ENCODE measurements at regions not wholly inside any gene's neighbourhood (a gene's known extent, or its start where the extent isn't known, plus 50 kb on each side); places are given as distances from the start of the nearest gene placed in this dataset.
"Not testable (repeated sequence)": the region's sequence is repeated elsewhere in the genome, so short reads cannot be mapped to it uniquely, and the experiment has no call there.

DNA sequence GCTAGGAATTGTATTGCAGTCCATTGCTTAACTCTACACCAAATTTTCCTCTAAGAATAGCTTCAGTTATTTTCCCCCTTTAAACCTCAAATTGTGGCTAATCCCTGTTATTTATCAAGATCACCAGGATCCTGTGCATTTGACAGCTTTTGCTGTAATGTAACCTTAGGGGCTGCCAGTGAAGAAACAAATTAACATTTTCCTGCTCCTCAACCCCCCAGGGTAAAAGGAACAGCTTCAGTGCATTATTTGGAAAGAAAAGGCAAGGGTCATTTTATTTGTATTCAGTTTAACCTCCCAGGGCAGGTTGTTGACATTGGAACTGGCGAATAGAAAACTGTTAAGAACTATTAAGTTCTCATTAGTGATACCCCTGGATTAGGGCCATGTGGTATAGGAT lies 57.0 kb downstream of the PCDH20 start:
- Mint-ChIP-seq H3K4me3 (no peak overlapping the region), H3K36me3 (no peaks in the 10 kb centered on the region), H3K27ac (no peak overlapping the region), H3K4me1 (no peaks in the 10 kb centered on the region), H3K27me3 (no peaks in the 10 kb centered on the region), H3K9me3 (peaks cover 0 to 6% (median 0%) of the 10 kb centered on the region in 3 donors)

DNA sequence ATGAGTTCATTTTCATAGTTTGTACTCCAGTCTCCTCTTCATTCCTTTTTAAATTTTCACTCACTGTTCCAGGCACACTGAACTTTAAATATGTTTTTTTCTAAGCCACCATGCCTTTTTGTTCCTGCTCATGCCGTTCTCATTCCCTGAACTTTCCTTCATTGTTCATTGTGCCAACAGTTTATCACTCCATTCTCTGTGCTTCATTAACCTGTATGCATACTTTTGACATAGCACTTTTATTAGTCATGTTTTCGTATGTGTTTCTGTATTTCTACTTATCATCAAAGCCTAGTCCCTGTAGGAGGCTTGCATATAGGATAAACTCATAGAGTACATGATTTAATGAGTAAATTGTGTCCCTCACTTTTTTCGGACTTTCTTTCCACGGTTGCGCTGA lies 65.3 kb downstream of the PCDH20 start:
- Mint-ChIP-seq H3K27me3 (no peaks in the 10 kb centered on the region), H3K4me3 (no peak overlapping the region), H3K9me3 (peaks cover 3 to 5% (median 4%) of the 10 kb centered on the region in 3 donors), H3K27ac (no peak overlapping the region), H3K36me3 (no peaks in the 10 kb centered on the region), H3K4me1 (no peaks in the 10 kb centered on the region)

DNA sequence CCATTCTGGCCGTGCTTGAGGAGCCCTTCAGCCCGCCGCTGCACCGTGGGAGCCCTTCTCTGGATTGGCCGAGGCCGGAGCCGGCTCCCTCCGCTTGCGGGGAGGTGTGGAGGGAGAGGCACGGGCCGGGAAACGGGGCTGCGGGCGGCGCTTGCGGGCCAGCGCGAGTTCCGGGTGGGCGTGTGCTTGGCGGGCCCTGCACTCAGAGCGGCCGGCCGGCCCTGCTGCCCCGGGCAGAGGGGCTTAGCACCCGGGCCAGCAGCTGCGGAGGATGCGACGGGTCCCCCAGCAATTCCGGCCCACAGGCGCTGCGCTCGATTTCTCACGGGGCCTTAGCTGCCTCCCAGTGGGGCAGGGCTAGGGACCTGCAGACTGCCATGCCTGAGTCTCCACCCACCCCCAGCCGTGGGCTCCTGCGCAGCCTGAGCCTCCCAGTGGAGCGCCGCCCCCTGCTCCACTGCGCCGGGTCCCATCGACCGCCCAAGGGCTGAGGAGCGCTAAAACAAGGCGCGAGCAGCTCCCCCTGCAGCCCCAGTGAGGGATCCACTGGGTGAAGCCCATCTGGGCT lies 76.5 kb downstream of the PCDH20 start:
- H3K4me3 Mint-ChIP-seq, result no peak overlapping the region
- H3K4me1 Mint-ChIP-seq, result no peaks in the 10 kb centered on the region
- no peak overlapping the region for H3K27ac Mint-ChIP-seq
- no peaks in the 10 kb centered on the region for H3K27me3 Mint-ChIP-seq
- peaks cover 0 to 4% (median 2%) of the 10 kb centered on the region in 3 donors for H3K9me3 Mint-ChIP-seq
- H3K36me3 Mint-ChIP-seq, result no peaks in the 10 kb centered on the region

DNA sequence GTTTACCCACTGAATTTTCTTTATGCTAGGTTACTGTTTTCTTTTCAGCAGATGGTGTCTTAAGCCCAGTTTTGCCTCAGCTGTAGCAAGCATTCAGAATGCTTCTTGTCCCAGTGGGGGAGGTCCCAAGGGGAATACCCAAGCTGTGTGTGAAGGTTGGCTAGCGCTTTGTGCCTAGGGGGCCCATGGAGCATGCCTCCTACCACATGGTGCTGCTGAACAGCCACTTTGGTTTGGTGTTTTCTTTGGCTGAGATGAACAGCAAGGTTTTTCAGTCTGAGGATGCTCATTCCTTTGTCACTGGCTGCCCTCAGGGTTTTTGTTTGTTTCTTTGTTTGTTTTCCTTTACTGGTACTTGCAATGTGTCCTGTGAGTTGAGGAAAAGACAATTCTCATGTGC lies 99.0 kb downstream of the PCDH20 start:
- peaks cover 3 to 12% (median 7%) of the 10 kb centered on the region in 3 donors for H3K9me3 Mint-ChIP-seq
- H3K27ac Mint-ChIP-seq, result no peak overlapping the region
- no peak overlapping the region for H3K4me3 Mint-ChIP-seq
- H3K27me3 Mint-ChIP-seq, result no peaks in the 10 kb centered on the region
- peaks cover 2% of the 10 kb centered on the region for H3K36me3 Mint-ChIP-seq
- H3K4me1 Mint-ChIP-seq, result no peaks in the 10 kb centered on the region

DNA sequence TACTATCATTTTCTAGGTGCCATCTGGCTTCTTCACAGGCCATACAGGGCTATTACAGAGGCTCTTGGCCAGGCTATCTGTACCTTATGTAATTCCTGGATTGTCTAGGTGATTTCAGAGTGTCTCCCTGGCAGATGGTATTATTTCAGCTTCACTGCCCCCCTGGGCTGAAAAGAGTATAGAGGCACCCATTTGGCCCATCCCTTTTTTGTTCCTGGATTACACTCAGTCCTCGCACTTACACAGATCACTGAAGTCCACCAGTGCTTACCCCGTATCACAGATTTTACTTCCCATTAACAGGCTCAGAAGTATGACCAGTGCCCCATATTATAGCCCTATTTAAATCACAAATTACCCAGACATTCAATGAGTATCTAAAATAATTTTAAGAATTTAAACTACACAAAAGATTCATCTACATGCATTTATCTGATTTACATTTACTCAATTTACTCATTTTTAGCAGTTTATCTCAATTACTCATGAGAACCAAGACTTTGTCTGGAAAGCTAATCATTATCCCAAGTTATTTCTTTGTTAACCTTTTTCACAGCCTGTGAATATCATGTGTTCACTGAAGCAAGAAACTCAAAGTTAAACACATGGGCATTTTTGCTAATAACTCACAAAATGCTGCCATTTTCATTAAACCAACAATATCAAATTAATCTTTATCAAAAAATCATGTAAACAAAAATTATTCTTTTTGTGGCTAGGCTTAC lies 121.0 kb downstream of the PCDH20 start:
- Mint-ChIP-seq H3K36me3 (no peaks in the 10 kb centered on the region), H3K4me3 (no peak overlapping the region), H3K27me3 (no peaks in the 10 kb centered on the region), H3K27ac (peak overlapping the region in 1 of 3 donors; percentile 35), H3K9me3 (peaks cover 0 to 3% (median 0%) of the 10 kb centered on the region in 3 donors), H3K4me1 (no peaks in the 10 kb centered on the region)

DNA sequence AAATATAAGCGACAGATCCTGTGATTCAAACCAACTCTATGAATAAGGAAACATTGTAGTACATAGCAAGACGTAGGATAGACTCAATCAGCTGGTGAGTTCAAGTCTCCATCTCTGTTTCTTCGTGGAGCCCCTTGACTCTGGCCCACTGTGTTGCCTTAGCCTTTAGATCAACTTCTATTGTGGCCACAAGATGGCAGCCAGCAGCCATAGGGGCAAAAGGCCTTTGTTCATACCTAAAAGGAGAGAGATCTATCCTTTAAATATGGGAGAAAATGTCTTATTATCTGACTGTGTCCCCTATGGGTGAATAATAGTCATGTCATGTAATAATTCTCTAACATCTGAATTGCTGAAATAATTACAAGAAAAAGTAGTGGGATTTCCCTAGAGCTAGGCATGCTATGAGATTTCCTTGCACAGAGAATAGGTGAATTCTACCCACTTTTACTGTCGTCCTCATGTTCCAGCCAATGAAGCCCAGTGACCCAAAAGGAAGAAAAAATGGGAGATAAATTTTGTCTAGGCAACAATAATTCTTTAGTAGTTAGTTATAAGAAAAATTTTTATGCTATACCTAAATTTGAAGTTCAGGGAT lies 129.4 kb downstream of the PCDH20 start:
- Mint-ChIP-seq H3K27me3 (no peaks in the 10 kb centered on the region), H3K4me3 (no peak overlapping the region), H3K4me1 (no peaks in the 10 kb centered on the region), H3K9me3 (peaks cover 0 to 8% (median 0%) of the 10 kb centered on the region in 3 donors), H3K36me3 (no peaks in the 10 kb centered on the region), H3K27ac (no peak overlapping the region)

DNA sequence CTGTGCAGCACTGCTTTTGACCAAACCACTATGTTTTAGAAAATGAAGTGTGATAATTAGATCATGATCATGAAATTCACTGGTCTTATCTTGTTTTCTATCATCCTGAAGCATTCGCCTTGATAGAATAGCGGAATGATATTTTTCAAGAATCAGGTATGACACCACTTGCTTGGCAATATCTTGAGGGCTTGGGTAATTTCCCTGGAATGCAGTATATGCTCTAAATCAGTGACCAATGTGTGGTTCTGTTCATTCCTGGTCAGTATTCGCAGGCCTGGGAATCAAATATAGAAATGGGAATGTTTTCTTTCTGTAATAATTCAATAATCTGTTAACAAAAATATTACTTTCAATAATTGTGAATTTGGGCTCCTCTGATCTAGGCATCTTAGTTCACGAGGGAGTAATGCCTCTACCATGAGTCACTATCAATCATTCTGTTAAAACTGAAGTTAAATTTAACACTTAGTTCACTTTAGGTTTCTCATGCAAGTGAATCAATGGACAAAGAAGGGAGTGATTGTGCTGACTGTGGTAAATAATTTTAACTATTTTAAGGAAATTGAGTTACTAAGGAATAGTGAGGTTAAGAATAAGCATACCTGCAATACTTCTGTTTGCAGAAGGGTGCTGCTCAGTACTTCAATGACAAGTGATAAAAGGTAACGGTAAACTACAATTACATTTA lies 137.9 kb downstream of the PCDH20 start:
- no peaks in the 10 kb centered on the region for H3K36me3 Mint-ChIP-seq
- no peak overlapping the region for H3K4me3 Mint-ChIP-seq
- no peaks in the 10 kb centered on the region for H3K27me3 Mint-ChIP-seq
- peaks cover 0 to 16% (median 3%) of the 10 kb centered on the region in 3 donors for H3K9me3 Mint-ChIP-seq
- H3K4me1 Mint-ChIP-seq, result no peaks in the 10 kb centered on the region
- no peak overlapping the region for H3K27ac Mint-ChIP-seq

DNA sequence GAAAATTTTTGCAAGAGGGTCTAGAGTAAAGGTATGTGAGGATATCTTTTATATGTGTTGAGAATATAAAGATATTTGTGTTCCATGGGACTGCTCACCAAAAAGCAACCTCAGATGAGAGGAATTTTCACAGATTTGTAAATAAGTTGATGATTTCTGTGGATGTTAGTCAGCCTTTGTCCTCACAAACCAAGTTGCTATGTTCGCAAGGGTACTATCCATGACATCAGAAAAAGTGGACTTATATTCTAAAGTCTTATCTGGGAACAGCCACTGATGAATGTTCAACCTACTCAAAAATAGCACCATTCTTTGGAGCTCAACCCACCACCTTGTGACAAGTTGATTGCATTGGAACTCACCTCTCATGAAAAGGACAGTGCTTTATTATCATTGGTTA lies 138.6 kb downstream of the PCDH20 start:
- H3K4me1 Mint-ChIP-seq, result no peaks in the 10 kb centered on the region
- no peak overlapping the region for H3K4me3 Mint-ChIP-seq
- H3K27me3 Mint-ChIP-seq, result no peaks in the 10 kb centered on the region
- no peak overlapping the region for H3K27ac Mint-ChIP-seq
- peaks cover 0 to 19% (median 3%) of the 10 kb centered on the region in 3 donors for H3K9me3 Mint-ChIP-seq
- no peaks in the 10 kb centered on the region for H3K36me3 Mint-ChIP-seq

DNA sequence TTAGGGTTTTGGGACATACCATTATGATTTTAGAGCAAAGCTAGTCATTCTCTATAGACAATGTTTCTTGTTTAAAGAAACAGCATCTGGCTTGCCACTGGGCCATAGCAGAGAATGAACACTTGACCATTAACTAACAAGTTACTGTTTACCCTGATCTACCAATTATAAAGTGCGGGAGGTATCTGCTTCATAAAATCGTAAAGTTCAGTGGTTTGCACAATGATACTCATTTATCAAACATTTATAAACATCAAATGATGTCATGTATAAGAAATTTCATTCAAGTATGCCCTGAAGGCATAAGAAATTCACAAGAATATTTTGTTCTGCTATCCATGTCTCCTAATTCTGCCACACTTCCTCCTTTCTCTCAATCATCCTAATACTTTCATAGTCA lies 139.2 kb downstream of the PCDH20 start:
- Mint-ChIP-seq H3K4me1 (no peaks in the 10 kb centered on the region), H3K4me3 (no peak overlapping the region), H3K27me3 (no peaks in the 10 kb centered on the region), H3K36me3 (no peaks in the 10 kb centered on the region), H3K9me3 (peaks cover 0 to 19% (median 8%) of the 10 kb centered on the region in 3 donors), H3K27ac (no peak overlapping the region)

DNA sequence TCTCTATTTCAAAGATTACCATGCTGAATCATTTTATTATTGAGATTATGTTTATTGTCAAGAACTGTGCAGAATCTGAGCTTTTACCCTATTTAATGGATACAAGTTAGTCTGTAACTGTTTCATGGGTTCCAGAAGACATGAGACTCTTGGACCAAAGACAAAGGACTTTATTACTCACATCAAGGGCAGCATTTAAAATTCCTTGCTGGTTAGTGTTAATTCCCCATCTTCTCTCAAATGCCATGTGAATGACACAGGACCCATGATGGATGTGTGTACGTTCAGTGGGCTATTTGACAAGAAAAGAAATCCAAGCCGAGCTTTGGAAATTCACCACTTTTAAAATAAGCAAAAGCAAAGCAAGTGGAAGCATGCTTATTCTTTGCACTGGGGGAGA lies 139.9 kb downstream of the PCDH20 start:
- Mint-ChIP-seq H3K27ac (no peak overlapping the region), H3K27me3 (no peaks in the 10 kb centered on the region), H3K4me1 (no peaks in the 10 kb centered on the region), H3K36me3 (no peaks in the 10 kb centered on the region), H3K4me3 (no peak overlapping the region), H3K9me3 (peaks cover 0 to 19% (median 8%) of the 10 kb centered on the region in 3 donors)

DNA sequence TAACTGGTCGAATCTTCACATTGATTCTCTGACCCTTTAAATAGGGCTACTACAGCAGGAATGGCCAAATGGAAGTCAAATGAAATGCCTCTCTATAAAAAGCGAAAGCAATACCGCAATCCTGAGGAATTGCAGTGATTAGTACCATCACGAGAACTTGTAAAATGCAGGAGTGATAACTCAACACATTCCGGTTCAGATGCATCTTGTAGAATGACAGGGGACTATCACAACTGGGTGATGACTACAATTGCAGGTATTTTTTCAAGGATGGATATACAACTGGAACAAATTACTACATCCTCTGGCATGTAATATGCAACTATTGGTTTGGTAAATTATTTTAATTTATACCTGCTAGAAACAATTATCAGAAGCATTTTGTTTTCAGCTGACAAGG lies 140.4 kb downstream of the PCDH20 start:
- Mint-ChIP-seq H3K36me3 (no peaks in the 10 kb centered on the region), H3K4me1 (no peaks in the 10 kb centered on the region), H3K27me3 (no peaks in the 10 kb centered on the region), H3K4me3 (no peak overlapping the region), H3K27ac (no peak overlapping the region), H3K9me3 (peaks cover 0 to 19% (median 8%) of the 10 kb centered on the region in 3 donors)

DNA sequence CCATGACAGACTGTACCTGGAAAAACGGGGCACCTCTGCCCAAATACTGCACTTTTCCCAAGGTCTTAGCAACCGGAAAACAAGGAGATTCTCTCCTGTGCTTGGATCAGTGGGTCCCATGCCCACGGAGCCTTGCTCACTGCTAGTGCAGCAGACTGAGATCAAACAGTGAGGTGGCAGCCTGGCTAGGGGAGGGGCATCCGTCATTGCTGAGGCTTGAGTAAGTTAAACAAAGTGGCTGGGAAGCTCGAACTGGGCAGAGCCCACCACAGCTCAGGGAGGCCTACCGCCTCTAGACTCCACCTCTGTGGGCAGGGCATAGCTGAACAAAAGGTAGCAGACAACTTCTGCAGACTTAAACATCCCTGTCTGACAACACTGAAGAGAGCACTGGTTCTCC lies 148.8 kb downstream of the PCDH20 start:
- H3K4me1 Mint-ChIP-seq, H3K4me3 Mint-ChIP-seq, H3K27me3 Mint-ChIP-seq, H3K36me3 Mint-ChIP-seq, H3K27ac Mint-ChIP-seq: not testable (repeated sequence)
- H3K9me3 Mint-ChIP-seq, result peaks cover 4 to 12% (median 5%) of the 10 kb centered on the region in 3 donors

DNA sequence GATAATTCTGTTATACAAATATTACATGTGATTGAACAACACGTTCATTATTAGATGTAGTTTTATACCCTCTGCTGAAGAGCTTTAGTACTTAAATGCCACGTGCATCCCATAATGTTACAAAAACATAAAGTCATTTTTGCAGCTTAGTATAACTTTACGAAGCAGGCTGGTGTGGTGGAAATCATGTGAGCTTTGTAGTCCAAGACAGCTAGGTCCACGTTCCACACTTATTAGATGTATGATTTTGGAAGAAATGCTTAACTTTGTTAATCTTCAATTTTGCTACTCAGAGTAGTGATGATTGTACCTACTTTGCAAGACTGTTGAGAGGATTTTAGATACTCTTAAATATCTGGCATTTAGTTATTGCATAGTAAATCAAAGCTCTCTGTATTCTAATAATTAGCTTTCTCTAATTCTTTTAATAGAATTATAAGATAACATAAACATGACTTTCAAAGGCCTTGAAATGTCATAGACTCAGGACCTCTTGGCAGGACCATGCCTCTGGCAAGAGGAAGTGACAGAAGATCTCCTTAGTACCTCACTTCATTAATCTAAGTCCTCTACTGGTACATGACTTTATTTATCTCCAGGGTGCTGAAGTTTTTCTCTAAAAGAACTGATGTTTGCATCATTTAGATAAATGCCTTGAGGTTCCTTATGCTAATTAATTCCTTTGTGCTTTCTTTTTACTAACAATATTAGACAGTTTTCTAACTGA lies 153.7 kb downstream of the PCDH20 start:
- Mint-ChIP-seq H3K4me3 (no peak overlapping the region), H3K4me1 (peaks cover 0 to 2% (median 0%) of the 10 kb centered on the region in 3 donors), H3K27me3 (no peaks in the 10 kb centered on the region), H3K9me3 (peaks cover 0 to 11% (median 3%) of the 10 kb centered on the region in 3 donors), H3K27ac (no peak overlapping the region), H3K36me3 (no peaks in the 10 kb centered on the region)

DNA sequence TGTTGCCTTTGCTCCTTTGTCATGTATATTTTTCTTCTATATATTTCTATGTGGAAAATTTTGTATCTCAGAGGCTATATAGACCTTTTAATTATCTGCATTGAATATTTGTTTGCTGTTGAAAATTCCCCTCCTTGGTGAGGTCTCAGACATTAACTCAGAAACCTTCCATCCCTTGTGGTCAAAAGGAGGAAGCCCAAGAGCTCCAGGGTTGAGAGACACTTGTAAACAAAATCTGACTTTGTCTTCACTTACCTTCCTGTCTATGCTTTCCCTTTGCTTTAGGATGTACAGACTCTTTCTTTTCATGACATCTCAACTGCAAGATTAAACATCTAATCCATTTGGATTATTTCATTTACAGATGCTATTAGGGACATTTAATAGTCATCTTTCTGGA lies 157.5 kb downstream of the PCDH20 start:
- peaks cover 0 to 5% (median 3%) of the 10 kb centered on the region in 3 donors for H3K9me3 Mint-ChIP-seq
- H3K4me3 Mint-ChIP-seq, result no peak overlapping the region
- no peaks in the 10 kb centered on the region for H3K4me1 Mint-ChIP-seq
- no peaks in the 10 kb centered on the region for H3K36me3 Mint-ChIP-seq
- H3K27me3 Mint-ChIP-seq, result no peaks in the 10 kb centered on the region
- no peak overlapping the region for H3K27ac Mint-ChIP-seq
